ENCODE measurements at regions not wholly inside any gene's neighbourhood (a gene's known extent, or its start where the extent isn't known, plus 50 kb on each side); places are given as distances from the start of the nearest gene placed in this dataset.

- FAIRE-seq, result no peak
- Histone ChIP-seq H2AFZ (ENCODE audit: low read depth, low read length) (no peak overlapping the region), H3K27ac (ENCODE audit: insufficient read depth, low read depth, low read length) (no peak overlapping the region), H3K4me2 (ENCODE audit: insufficient read depth, low read length) (no peak overlapping the region), H3K79me2 (ENCODE audit: control insufficient read depth, insufficient read depth, low read length) (no peaks in the 10 kb centered on the region), H3K36me3 (ENCODE audit: control insufficient read depth in 2 of 2, extremely low read depth in 1 of 2, insufficient read depth in 2 of 2, low read length in 2 of 2) (no peaks in the 10 kb centered on the region), H3K9ac (replicated peaks; ENCODE audit: extremely low read depth, insufficient read depth, low read length) (no peak overlapping the region), H3K4me1 (ENCODE audit: control insufficient read depth, extremely low read depth, insufficient read depth, low read length) (no peaks in the 10 kb centered on the region), H3K9me1 (replicated peaks; ENCODE audit: control insufficient read depth, extremely low read depth, insufficient read depth, low read length) (no peaks in the 10 kb centered on the region), H3K27me3 (ENCODE audit: control insufficient read depth in 2 of 2, insufficient read depth in 2 of 2, low read length in 2 of 2) (no peaks in the 10 kb centered on the region), H3K4me3 (replicated peaks in 1 of 3; ENCODE audit: insufficient read depth in 1 of 3, low read depth in 1 of 3, low read length in 3 of 3) (no peak overlapping the region), H4K20me1 (replicated peaks; ENCODE audit: control insufficient read depth, extremely low read depth, insufficient read depth, low read length) (no peaks in the 10 kb centered on the region), H3K9me3 (replicated peaks; ENCODE audit: control insufficient read depth, insufficient read depth, low read length) (no peaks in the 10 kb centered on the region)
- BruUV-seq (replicated peaks), result no TSS peak
- TF ChIP-seq FOS (IDR thresholded peaks at IDR 0.05; ENCODE audit: borderline replicate concordance, insufficient read depth, low read length) (no peak), EZH2 (IDR thresholded peaks at IDR 0.05; ENCODE audit: borderline replicate concordance, low read depth, low read length, severe bottlenecking) (no peak), GATA2 (IDR thresholded peaks at IDR 0.05; ENCODE audit: insufficient read depth, insufficient read length, low read depth, low read length) (no peak), POLR2A (IDR thresholded peaks at IDR 0.05; ENCODE audit: low read depth, low read length) (no peak), MYC (IDR thresholded peaks at IDR 0.05; ENCODE audit: low read depth, low read length) (no peak), JUN (IDR thresholded peaks at IDR 0.05; ENCODE audit: borderline replicate concordance, insufficient read depth, insufficient read length, low read depth) (no peak), CTCF (IDR thresholded peaks at IDR 0.05; ENCODE audit: extremely low read depth in 1 of 2, insufficient read depth in 1 of 2, low read depth in 1 of 2, low read length in 2 of 2) (no peak), MAX (IDR thresholded peaks at IDR 0.05; ENCODE audit: insufficient read depth, insufficient read length) (no peak), POLR2AphosphoS5 (IDR thresholded peaks at IDR 0.05; ENCODE audit: insufficient read depth, low read depth, low read length) (no peak)
- CTCF ChIA-PET, result interaction anchor here (1.4 kb wide), 1 partner anchor 8 kb away, joined by 6 read pairs; no protein-coding TSS in a partner anchor
- intact Hi-C loops (cut with micrococcal nuclease), result loop anchor here (10.0 kb wide), 1 partner anchor 55 kb away; no protein-coding TSS in a partner anchor
- no peak for DNase-seq (ENCODE audit: low read depth, low spot score)
- dilution Hi-C loops (cut with MboI; ENCODE audit: extremely low pct_ligation_motif_present, low sequenced_read_pairs), result no loop called here
- POLR2A ChIA-PET, result no interaction called here
Observed at GRCh38 chr1:86640161-86640670, 64.2 kb upstream of the SH3GLB1 start.

Measured in endothelial cell of umbilical vein (primary cell).